DND-41 (cell line): ENCODE measurements at regions not wholly inside any gene's neighbourhood (a gene's known extent, or its start where the extent isn't known, plus 50 kb on each side); places are given as distances from the start of the nearest gene placed in this dataset.

Experiments
- ATAC-seq: fragments of 200-7000 bp; cut with Tn5 transposase; 3 replicates; pipeline ENCODE4 v1.9.1; 2021; ENCODE audit warnings: low read depth; ENCODE audit not compliant: insufficient read depth
- DNase-seq: peaks from one replicate; pipeline ENCODE4 v3.0.0-alpha.2; 2020
- H2AFZ ChIP-seq: 2 replicates; pipeline ENCODE4 v1.6.0; 2012; ENCODE audit warnings: low read depth, low read length
- H3K27ac ChIP-seq: 2 replicates; pipeline ENCODE4 v1.5.1; 2012; ENCODE audit warnings: low read length, inconsistent platforms
- H3K27me3 ChIP-seq: fragments of 200-600 bp; sonication (generic); 2 replicates; pipeline ENCODE4 v1.6.0; 2012; ENCODE audit warnings: low read length, mild to moderate bottlenecking, inconsistent platforms; ENCODE audit not compliant: insufficient read depth, poor library complexity
- H3K36me3 ChIP-seq: 2 replicates; pipeline ENCODE4 v1.5.1; 2012; ENCODE audit warnings: low read length, inconsistent platforms; ENCODE audit not compliant: insufficient read depth
- H3K4me1 ChIP-seq: 2 replicates; pipeline ENCODE4 v1.5.1; 2012; ENCODE audit warnings: mild to moderate bottlenecking, low read length; ENCODE audit not compliant: insufficient read depth
- H3K4me2 ChIP-seq: 2 replicates; pipeline ENCODE4 v1.6.0; 2012; ENCODE audit warnings: mild to moderate bottlenecking, moderate library complexity, low read length, inconsistent platforms; ENCODE audit not compliant: insufficient read depth
- H3K4me3 ChIP-seq, 2 experiments: fragments of 200-600 bp in 1 of 2; shearing (Covaris generic) in 1 of 2; 2 replicates each; pipeline ENCODE4 v1.5.1; 2012 to 2016; ENCODE audit warnings: inconsistent platforms in 2 of 2, low read length in 2 of 2, mild to moderate bottlenecking in 2 of 2, low read depth in 1 of 2, moderate library complexity in 1 of 2
- H3K79me2 ChIP-seq: 2 replicates; pipeline ENCODE4 v1.6.0; 2012; ENCODE audit warnings: low read length, inconsistent platforms; ENCODE audit not compliant: insufficient read depth
- H3K9ac ChIP-seq: 2 replicates; pipeline ENCODE4 v1.6.0; 2012; ENCODE audit warnings: low read depth, mild to moderate bottlenecking, inconsistent platforms, low read length, moderate library complexity
- H3K9me3 ChIP-seq: 2 replicates; pipeline ENCODE4 v1.5.1; 2012; ENCODE audit warnings: low read length, moderate library complexity, mild to moderate bottlenecking, inconsistent platforms; ENCODE audit not compliant: insufficient read depth, severe bottlenecking
- H4K20me1 ChIP-seq: 2 replicates; pipeline ENCODE4 v1.6.0; 2012; ENCODE audit warnings: low read length; ENCODE audit not compliant: insufficient read depth
- CTCF ChIP-seq: IDR thresholded peaks from 2 replicates; pipeline ENCODE4 v1.5.1; 2012; ENCODE audit warnings: borderline replicate concordance, low read length, moderate library complexity, mild to moderate bottlenecking; ENCODE audit not compliant: poor library complexity, severe bottlenecking; ENCODE audit errors: extremely low read depth
- EZH2 ChIP-seq: IDR thresholded peaks from 3 replicates; pipeline ENCODE4 v1.6.1; 2012; ENCODE audit warnings: borderline replicate concordance, low read depth, mild to moderate bottlenecking, moderate library complexity, low read length, inconsistent platforms; ENCODE audit not compliant: severe bottlenecking

- TF ChIP-seq EZH2 (no peak), CTCF (no peak)
- Histone ChIP-seq H3K4me2 (no peak overlapping the region), H3K36me3 (no peaks in the 10 kb centered on the region), H3K9me3 (no peaks in the 10 kb centered on the region), H3K27ac (no peak overlapping the region), H3K79me2 (no peaks in the 10 kb centered on the region), H2AFZ (no peak overlapping the region), H4K20me1 (no peaks in the 10 kb centered on the region), H3K27me3 (no peaks in the 10 kb centered on the region), H3K4me3 (no peak overlapping the region), H3K9ac (no peak overlapping the region), H3K4me1 (no peaks in the 10 kb centered on the region)
- DNase-seq = no peak
- ATAC-seq = no peak
Observed at GRCh38 chr12:93322784-93323183, 54.9 kb upstream of the NUDT4 start.

GRCh38 chr12:93323625-93324329 is 53.9 kb upstream of the NUDT4 start:
- no peak for DNase-seq
- no peaks in the 10 kb centered on the region for H3K79me2 ChIP-seq
- TF ChIP-seq EZH2 (no peak), CTCF (no peak)
- no peak overlapping the region for H2AFZ ChIP-seq
- no peak overlapping the region for H3K4me3 ChIP-seq
- H3K9ac ChIP-seq = no peak overlapping the region
- no peaks in the 10 kb centered on the region for H3K27me3 ChIP-seq
- H3K36me3 ChIP-seq = no peaks in the 10 kb centered on the region
- no peak overlapping the region for H3K4me2 ChIP-seq
- no peaks in the 10 kb centered on the region for H3K9me3 ChIP-seq
- H3K4me1 ChIP-seq = no peaks in the 10 kb centered on the region
- no peak overlapping the region for H3K27ac ChIP-seq
- H4K20me1 ChIP-seq = no peaks in the 10 kb centered on the region
- ATAC-seq = no peak

GRCh38 chr12:93325855-93326254 is 51.9 kb upstream of the NUDT4 start:
- H3K9ac ChIP-seq = no peak overlapping the region
- H3K27ac ChIP-seq = no peak overlapping the region
- H3K36me3 ChIP-seq = no peaks in the 10 kb centered on the region
- no peak overlapping the region for H3K4me3 ChIP-seq
- H3K79me2 ChIP-seq = no peaks in the 10 kb centered on the region
- no peaks in the 10 kb centered on the region for H3K27me3 ChIP-seq
- DNase-seq (no peak), ATAC-seq (no peak)
- H3K4me2 ChIP-seq = no peak overlapping the region
- H3K4me1 ChIP-seq = no peaks in the 10 kb centered on the region
- no peaks in the 10 kb centered on the region for H3K9me3 ChIP-seq
- no peaks in the 10 kb centered on the region for H4K20me1 ChIP-seq
- H2AFZ ChIP-seq = no peak overlapping the region
- TF ChIP-seq EZH2 (no peak), CTCF (no peak)
